Putamen (tissue), 1 donor: ENCODE measurements at regions not wholly inside any gene's neighbourhood (a gene's known extent, or its start where the extent isn't known, plus 50 kb on each side); places are given as distances from the start of the nearest gene placed in this dataset.

Experiments
- DNase-seq: peaks from one replicate; pipeline ENCODE4 v3.0.0-alpha.2; 2016; ENCODE audit warnings: low spot score

DNA sequence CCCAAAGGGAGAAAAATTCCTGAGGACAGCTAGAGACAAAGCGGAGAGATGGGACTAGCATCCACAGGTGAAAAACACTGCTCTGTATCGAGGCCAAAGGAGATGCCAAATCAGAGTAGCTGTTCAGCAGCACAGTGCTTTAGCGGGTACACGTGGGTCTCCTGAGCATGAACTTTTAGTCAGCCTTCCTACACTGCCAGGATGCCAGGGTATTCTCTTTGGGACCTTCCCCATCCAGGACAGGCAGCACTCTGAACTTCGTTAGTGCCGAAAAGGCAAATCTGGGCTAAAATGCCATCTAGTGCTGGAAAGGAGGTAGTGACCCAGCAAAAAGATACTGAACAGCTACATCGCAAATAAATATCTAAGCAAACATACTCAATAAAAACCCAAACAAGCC is 64.9 kb downstream of the C6orf58 start:
- peak; percentile 3 for DNase-seq
